ENCODE measurements at regions not wholly inside any gene's neighbourhood (a gene's known extent, or its start where the extent isn't known, plus 50 kb on each side); places are given as distances from the start of the nearest gene placed in this dataset.

- TF ChIP-seq, protein P1, sequence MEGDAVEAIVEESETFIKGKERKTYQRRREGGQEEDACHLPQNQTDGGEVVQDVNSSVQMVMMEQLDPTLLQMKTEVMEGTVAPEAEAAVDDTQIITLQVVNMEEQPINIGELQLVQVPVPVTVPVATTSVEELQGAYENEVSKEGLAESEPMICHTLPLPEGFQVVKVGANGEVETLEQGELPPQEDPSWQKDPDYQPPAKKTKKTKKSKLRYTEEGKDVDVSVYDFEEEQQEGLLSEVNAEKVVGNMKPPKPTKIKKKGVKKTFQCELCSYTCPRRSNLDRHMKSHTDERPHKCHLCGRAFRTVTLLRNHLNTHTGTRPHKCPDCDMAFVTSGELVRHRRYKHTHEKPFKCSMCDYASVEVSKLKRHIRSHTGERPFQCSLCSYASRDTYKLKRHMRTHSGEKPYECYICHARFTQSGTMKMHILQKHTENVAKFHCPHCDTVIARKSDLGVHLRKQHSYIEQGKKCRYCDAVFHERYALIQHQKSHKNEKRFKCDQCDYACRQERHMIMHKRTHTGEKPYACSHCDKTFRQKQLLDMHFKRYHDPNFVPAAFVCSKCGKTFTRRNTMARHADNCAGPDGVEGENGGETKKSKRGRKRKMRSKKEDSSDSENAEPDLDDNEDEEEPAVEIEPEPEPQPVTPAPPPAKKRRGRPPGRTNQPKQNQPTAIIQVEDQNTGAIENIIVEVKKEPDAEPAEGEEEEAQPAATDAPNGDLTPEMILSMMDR (conservative IDR thresholded peaks at IDR 0.05; ENCODE audit: low read depth, low read length): no peak
- no peak for TF ChIP-seq EZH2 (IDR thresholded peaks at IDR 0.05; ENCODE audit: low read length, unreplicated experiment)
These were observed 201.4 kb upstream of the USP25 start for GRCh38 chr21:15528346-15528745.

Data from PC-3 (cell line).